GM23338 (cell line): ENCODE measurements at regions not wholly inside any gene's neighbourhood (a gene's known extent, or its start where the extent isn't known, plus 50 kb on each side); places are given as distances from the start of the nearest gene placed in this dataset.

Experiments
- ATAC-seq: fragments of 200-7000 bp; cut with Tn5 transposase; 3 replicates; pipeline ENCODE4 v1.9.1; 2020
- DNase-seq: peaks from one replicate; pipeline ENCODE4 v3.0.0-alpha.2; 2015; ENCODE audit warnings: low spot score
- H2AFZ ChIP-seq: fragments of 200-600 bp; sonication (generic); 2 replicates; pipeline ENCODE4 v1.8.0; 2016; ENCODE audit warnings: antibody characterized with exemption, mild to moderate bottlenecking, moderate library complexity
- H3F3A ChIP-seq: fragments of 200-600 bp; sonication (generic); replicated peaks from 2 replicates; pipeline ENCODE4 v1.8.0; 2017; ENCODE audit warnings: antibody characterized with exemption, mixed run types, low read depth
- H3K27ac ChIP-seq: fragments of 200-600 bp; sonication (generic); 2 replicates; pipeline ENCODE4 v1.6.1; 2016; ENCODE audit warnings: low read depth
- H3K27me3 ChIP-seq: fragments of 200-600 bp; sonication (generic); 2 replicates; pipeline ENCODE4 v1.8.0; 2016; ENCODE audit warnings: mild to moderate bottlenecking, mixed run types, moderate library complexity; ENCODE audit not compliant: insufficient read depth
- H3K36me3 ChIP-seq: fragments of 200-600 bp; sonication (generic); 2 replicates; pipeline ENCODE4 v1.8.0; 2016; ENCODE audit warnings: mild to moderate bottlenecking; ENCODE audit not compliant: insufficient read depth
- H3K4me1 ChIP-seq: fragments of 200-600 bp; sonication (generic); 2 replicates; pipeline ENCODE4 v1.8.0; 2016; ENCODE audit warnings: mild to moderate bottlenecking, moderate library complexity; ENCODE audit not compliant: insufficient read depth
- H3K4me2 ChIP-seq: fragments of 200-600 bp; sonication (generic); 2 replicates; pipeline ENCODE4 v1.7.1; 2017; ENCODE audit warnings: mixed run types
- H3K4me3 ChIP-seq: fragments of 200-600 bp; sonication (generic); 2 replicates; pipeline ENCODE4 v1.6.1; 2016; ENCODE audit warnings: mixed run types
- H3K79me2 ChIP-seq: fragments of 200-600 bp; sonication (generic); replicated peaks from 2 replicates; pipeline ENCODE4 v1.8.0; 2017; ENCODE audit warnings: mild to moderate bottlenecking; ENCODE audit not compliant: insufficient read depth
- H3K9me2 ChIP-seq: fragments of 200-600 bp; sonication (generic); 2 replicates; pipeline ENCODE4 v1.8.0; 2017; ENCODE audit not compliant: insufficient read depth
- H4K20me1 ChIP-seq: fragments of 200-600 bp; sonication (generic); replicated peaks from 2 replicates; pipeline ENCODE4 v1.8.0; 2017; ENCODE audit warnings: mild to moderate bottlenecking; ENCODE audit not compliant: insufficient read depth
- H3K27ac Mint-ChIP-seq: 2 replicates; pipeline ENCODE4 v1.8.0; 2020; ENCODE audit warnings: inconsistent platforms, mild to moderate bottlenecking, moderate library complexity, mixed read lengths
- H3K27me3 Mint-ChIP-seq: 3 replicates; pipeline ENCODE4 v1.8.0; 2022; ENCODE audit warnings: low read depth, mild to moderate bottlenecking, moderate library complexity, mixed read lengths, inconsistent platforms; ENCODE audit not compliant: insufficient read depth, poor library complexity
- H3K36me3 Mint-ChIP-seq: 3 replicates; pipeline ENCODE4 v1.8.0; 2021; ENCODE audit warnings: low read depth, mild to moderate bottlenecking, inconsistent platforms, moderate library complexity, mixed read lengths
- H3K4me1 Mint-ChIP-seq: 3 replicates; pipeline ENCODE4 v1.8.0; 2020; ENCODE audit warnings: mild to moderate bottlenecking, inconsistent platforms, mixed read lengths
- H3K4me3 Mint-ChIP-seq: 3 replicates; pipeline ENCODE4 v1.8.0; 2021; ENCODE audit warnings: moderate library complexity, mild to moderate bottlenecking, inconsistent platforms, mixed read lengths
- H3K9me3 Mint-ChIP-seq: 3 replicates; pipeline ENCODE4 v1.8.0; 2020; ENCODE audit warnings: moderate library complexity, mild to moderate bottlenecking, inconsistent platforms, mixed read lengths
- CREB1 ChIP-seq: fragments of 250-450 bp; sonication (Bioruptor Pico); IDR thresholded peaks from 2 replicates; pipeline ENCODE4 v1.5.0; 2020; ENCODE audit warnings: low read depth, mild to moderate bottlenecking, moderate library complexity
- CTCF ChIP-seq, 2 experiments: fragments of 200-600 bp in 1 of 2; sonication (generic) in 1 of 2; conservative IDR thresholded peaks; 2 replicates each; pipeline versions ENCODE4 v1.5.1 to v1.6.1; 2016 to 2017; ENCODE audit warnings: antibody characterized with exemption in 2 of 2, low read depth in 2 of 2, mild to moderate bottlenecking in 2 of 2, moderate library complexity in 1 of 2
- EZH2 ChIP-seq: fragments of 200-600 bp; sonication (generic); IDR thresholded peaks from one replicate; pipeline ENCODE4 v1.8.0; 2017; ENCODE audit warnings: antibody characterized with exemption, mild to moderate bottlenecking, low read depth; ENCODE audit not compliant: unreplicated experiment
- EZH2phosphoT487 ChIP-seq: fragments of 200-600 bp; sonication (generic); IDR thresholded peaks from one replicate; pipeline ENCODE4 v1.8.1; 2018; ENCODE audit warnings: antibody characterized with exemption; ENCODE audit not compliant: unreplicated experiment
- JUNB ChIP-seq: IDR thresholded peaks from one replicate; pipeline ENCODE4 v1.6.1; 2016; ENCODE audit warnings: antibody characterized with exemption; ENCODE audit not compliant: unreplicated experiment
- NANOG ChIP-seq: IDR thresholded peaks from 2 replicates; pipeline ENCODE4 v1.6.1; 2016; ENCODE audit warnings: antibody characterized with exemption, borderline replicate concordance
- POLR2AphosphoS5 ChIP-seq: IDR thresholded peaks from 2 replicates; pipeline ENCODE4 v1.6.1; 2016; ENCODE audit warnings: antibody characterized with exemption, low read depth
- REST ChIP-seq: IDR thresholded peaks from one replicate; pipeline ENCODE4 v1.6.1; 2018; ENCODE audit warnings: antibody characterized with exemption; ENCODE audit not compliant: unreplicated experiment
- STAT1 ChIP-seq: IDR thresholded peaks from one replicate; pipeline ENCODE4 v1.6.1; 2016; ENCODE audit warnings: antibody characterized with exemption; ENCODE audit not compliant: unreplicated experiment
- ZNF114 ChIP-seq: fragments of 250-450 bp; sonication (Bioruptor Pico); IDR thresholded peaks from 2 replicates; pipeline ENCODE4 v1.5.0; 2020; ENCODE audit warnings: mild to moderate bottlenecking, moderate library complexity
- ZNF331 ChIP-seq: fragments of 250-450 bp; sonication (Bioruptor Pico); IDR thresholded peaks from 2 replicates; pipeline ENCODE4 v1.5.0; 2020; ENCODE audit warnings: low read depth, mild to moderate bottlenecking, moderate library complexity
- TF ChIP-seq, protein P1 (sequence below): fragments of 250-450 bp; sonication (Bioruptor Pico); IDR thresholded peaks from 2 replicates; pipeline ENCODE4 v1.5.0; 2020; ENCODE audit warnings: mild to moderate bottlenecking, moderate library complexity

DNA sequence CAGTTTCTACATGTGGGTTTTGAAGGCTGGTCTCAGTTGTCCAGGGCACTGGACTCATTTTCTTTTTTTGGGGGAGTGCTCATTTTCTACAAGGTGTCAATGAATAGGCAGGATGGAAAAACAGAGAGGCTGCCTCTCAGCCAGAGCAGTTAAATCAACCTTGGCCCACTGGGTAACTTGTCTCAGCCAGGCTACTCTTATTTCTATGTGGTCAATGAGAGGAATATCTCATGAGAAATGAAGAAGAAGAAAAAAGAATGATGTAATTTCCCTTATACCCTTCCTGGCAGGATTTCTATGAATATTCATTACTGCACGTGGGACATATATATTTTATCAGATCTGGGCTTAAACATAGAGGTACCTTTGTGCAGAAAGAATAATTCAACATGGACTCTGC is 155.2 kb upstream of the E2F7 start (continued):
- TF ChIP-seq CTCF (conservative IDR thresholded peaks at IDR 0.05; ENCODE audit: low read depth in 2 of 2), result no peak

- Mint-ChIP-seq H3K36me3 (peaks cover 4% of the 10 kb centered on the region), H3K9me3 (peaks cover 10% of the 10 kb centered on the region; the same call in 2 of the 3 replicates), H3K27me3 (peaks cover 3% of the 10 kb centered on the region), H3K27ac (no peak overlapping the region), H3K4me3 (no peak overlapping the region), H3K4me1 (peaks cover 8% of the 10 kb centered on the region)
- 0 out of 2 replicates have a peak, but pooled peaks cover 7% of the 10 kb centered on the region for H3K36me3 ChIP-seq
- H4K20me1 ChIP-seq, result no peaks in the 10 kb centered on the region
- ATAC-seq, result no peak
- no peak for DNase-seq
- H3F3A ChIP-seq, result no peaks in the 10 kb centered on the region
- peaks cover 7% of the 10 kb centered on the region; the same call in 1 of the 2 replicates for H3K9me2 ChIP-seq
- TF ChIP-seq ZNF114 (CRISPR knock-in tag) (no peak), STAT1 (no peak), EZH2phosphoT487 (no peak), CTCF (conservative IDR thresholded peaks at IDR 0.05; ENCODE audit: low read depth in 2 of 2) (no peak), CREB1 (CRISPR knock-in tag) (no peak), POLR2AphosphoS5 (no peak), REST (no peak), ZNF331 (CRISPR knock-in tag) (no peak), JUNB (no peak), NANOG (no peak), EZH2 (no peak)
- TF ChIP-seq, protein P1, sequence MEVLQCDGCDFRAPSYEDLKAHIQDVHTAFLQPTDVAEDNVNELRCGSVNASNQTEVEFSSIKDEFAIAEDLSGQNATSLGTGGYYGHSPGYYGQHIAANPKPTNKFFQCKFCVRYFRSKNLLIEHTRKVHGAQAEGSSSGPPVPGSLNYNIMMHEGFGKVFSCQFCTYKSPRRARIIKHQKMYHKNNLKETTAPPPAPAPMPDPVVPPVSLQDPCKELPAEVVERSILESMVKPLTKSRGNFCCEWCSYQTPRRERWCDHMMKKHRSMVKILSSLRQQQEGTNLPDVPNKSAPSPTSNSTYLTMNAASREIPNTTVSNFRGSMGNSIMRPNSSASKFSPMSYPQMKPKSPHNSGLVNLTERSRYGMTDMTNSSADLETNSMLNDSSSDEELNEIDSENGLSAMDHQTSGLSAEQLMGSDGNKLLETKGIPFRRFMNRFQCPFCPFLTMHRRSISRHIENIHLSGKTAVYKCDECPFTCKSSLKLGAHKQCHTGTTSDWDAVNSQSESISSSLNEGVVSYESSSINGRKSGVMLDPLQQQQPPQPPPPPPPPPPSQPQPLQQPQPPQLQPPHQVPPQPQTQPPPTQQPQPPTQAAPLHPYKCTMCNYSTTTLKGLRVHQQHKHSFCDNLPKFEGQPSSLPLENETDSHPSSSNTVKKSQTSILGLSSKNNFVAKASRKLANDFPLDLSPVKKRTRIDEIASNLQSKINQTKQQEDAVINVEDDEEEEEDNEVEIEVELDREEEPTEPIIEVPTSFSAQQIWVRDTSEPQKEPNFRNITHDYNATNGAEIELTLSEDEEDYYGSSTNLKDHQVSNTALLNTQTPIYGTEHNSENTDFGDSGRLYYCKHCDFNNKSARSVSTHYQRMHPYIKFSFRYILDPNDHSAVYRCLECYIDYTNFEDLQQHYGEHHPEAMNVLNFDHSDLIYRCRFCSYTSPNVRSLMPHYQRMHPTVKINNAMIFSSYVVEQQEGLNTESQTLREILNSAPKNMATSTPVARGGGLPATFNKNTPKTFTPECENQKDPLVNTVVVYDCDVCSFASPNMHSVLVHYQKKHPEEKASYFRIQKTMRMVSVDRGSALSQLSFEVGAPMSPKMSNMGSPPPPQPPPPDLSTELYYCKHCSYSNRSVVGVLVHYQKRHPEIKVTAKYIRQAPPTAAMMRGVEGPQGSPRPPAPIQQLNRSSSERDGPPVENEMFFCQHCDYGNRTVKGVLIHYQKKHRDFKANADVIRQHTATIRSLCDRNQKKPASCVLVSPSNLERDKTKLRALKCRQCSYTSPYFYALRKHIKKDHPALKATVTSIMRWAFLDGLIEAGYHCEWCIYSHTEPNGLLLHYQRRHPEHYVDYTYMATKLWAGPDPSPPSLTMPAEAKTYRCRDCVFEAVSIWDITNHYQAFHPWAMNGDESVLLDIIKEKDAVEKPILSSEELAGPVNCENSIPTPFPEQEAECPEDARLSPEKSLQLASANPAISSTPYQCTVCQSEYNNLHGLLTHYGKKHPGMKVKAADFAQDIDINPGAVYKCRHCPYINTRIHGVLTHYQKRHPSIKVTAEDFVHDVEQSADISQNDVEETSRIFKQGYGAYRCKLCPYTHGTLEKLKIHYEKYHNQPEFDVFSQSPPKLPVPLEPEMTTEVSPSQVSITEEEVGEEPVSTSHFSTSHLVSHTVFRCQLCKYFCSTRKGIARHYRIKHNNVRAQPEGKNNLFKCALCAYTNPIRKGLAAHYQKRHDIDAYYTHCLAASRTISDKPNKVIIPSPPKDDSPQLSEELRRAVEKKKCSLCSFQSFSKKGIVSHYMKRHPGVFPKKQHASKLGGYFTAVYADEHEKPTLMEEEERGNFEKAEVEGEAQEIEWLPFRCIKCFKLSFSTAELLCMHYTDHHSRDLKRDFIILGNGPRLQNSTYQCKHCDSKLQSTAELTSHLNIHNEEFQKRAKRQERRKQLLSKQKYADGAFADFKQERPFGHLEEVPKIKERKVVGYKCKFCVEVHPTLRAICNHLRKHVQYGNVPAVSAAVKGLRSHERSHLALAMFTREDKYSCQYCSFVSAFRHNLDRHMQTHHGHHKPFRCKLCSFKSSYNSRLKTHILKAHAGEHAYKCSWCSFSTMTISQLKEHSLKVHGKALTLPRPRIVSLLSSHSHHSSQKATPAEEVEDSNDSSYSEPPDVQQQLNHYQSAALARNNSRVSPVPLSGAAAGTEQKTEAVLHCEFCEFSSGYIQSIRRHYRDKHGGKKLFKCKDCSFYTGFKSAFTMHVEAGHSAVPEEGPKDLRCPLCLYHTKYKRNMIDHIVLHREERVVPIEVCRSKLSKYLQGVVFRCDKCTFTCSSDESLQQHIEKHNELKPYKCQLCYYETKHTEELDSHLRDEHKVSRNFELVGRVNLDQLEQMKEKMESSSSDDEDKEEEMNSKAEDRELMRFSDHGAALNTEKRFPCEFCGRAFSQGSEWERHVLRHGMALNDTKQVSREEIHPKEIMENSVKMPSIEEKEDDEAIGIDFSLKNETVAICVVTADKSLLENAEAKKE (CRISPR knock-in tag), result no peak
- peaks cover 9% of the 10 kb centered on the region for H3K4me1 ChIP-seq
- no peak overlapping the region for H3K4me3 ChIP-seq
- no peaks in the 10 kb centered on the region for H3K27me3 ChIP-seq
- H3K79me2 ChIP-seq, result no peaks in the 10 kb centered on the region
- no peak overlapping the region for H3K4me2 ChIP-seq
- H3K27ac ChIP-seq, result no peak overlapping the region
- H2AFZ ChIP-seq, result peak overlapping the region; percentile 72
Measured at GRCh38 chr12:77218278-77218677, 152.9 kb upstream of the E2F7 start.
